Tibial nerve (tissue), 4 donors: ENCODE measurements at regions not wholly inside any gene's neighbourhood (a gene's known extent, or its start where the extent isn't known, plus 50 kb on each side); places are given as distances from the start of the nearest gene placed in this dataset.

Experiments
- EP300 ChIP-seq, 2 donors: sonication (generic); formaldehyde crosslinking; IDR thresholded peaks; one replicate each; pipeline ENCODE4 v1.6.1; 2017; ENCODE audit warnings: antibody characterized with exemption in 2 of 2, mild to moderate bottlenecking in 1 of 2
- POLR2A ChIP-seq, 2 donors: fragments of 450-650 bp; IDR thresholded peaks; one replicate each; pipeline ENCODE4 v1.6.1; 2017; ENCODE audit warnings: antibody characterized with exemption in 2 of 2, mild to moderate bottlenecking in 2 of 2, moderate library complexity in 2 of 2
- TF ChIP-seq, protein P1 (sequence below), 5 experiments: fragments of 200-600 bp in 3 of 5; fragments of 450-650 bp in 2 of 5; sonication (generic) in 3 of 5; IDR thresholded peaks; one replicate each; pipeline ENCODE4 v1.5.1; 2016 to 2019; ENCODE audit warnings: antibody characterized with exemption in 5 of 5, mild to moderate bottlenecking in 3 of 5, moderate library complexity in 2 of 5

DNA sequence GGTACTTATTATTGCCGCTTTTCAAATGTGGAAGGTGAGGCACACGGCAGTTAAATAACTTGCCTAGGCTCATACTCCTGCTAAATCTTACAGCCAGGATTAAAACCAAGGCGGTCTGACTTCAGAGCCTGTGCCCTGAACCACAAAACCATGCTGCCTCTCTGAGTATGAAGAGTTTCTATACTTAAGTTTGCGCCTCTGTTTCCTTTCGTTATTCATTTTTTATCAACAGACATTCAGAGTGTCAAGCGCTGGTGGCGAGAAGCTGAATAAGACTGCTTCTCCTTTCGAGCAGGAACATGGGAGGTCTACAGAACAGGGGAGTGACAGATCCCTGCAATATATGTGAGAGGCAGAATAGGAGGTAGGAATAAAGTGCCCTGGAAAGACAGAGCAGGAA is 96.0 kb upstream of the DUSP10 start:
- TF ChIP-seq EP300 (IDR thresholded peaks at IDR 0.05) (no peak), POLR2A (IDR thresholded peaks at IDR 0.05) (no peak)
- TF ChIP-seq, protein P1, sequence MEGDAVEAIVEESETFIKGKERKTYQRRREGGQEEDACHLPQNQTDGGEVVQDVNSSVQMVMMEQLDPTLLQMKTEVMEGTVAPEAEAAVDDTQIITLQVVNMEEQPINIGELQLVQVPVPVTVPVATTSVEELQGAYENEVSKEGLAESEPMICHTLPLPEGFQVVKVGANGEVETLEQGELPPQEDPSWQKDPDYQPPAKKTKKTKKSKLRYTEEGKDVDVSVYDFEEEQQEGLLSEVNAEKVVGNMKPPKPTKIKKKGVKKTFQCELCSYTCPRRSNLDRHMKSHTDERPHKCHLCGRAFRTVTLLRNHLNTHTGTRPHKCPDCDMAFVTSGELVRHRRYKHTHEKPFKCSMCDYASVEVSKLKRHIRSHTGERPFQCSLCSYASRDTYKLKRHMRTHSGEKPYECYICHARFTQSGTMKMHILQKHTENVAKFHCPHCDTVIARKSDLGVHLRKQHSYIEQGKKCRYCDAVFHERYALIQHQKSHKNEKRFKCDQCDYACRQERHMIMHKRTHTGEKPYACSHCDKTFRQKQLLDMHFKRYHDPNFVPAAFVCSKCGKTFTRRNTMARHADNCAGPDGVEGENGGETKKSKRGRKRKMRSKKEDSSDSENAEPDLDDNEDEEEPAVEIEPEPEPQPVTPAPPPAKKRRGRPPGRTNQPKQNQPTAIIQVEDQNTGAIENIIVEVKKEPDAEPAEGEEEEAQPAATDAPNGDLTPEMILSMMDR (IDR thresholded peaks at IDR 0.05), result no peak
